ENCODE measurements at regions not wholly inside any gene's neighbourhood (a gene's known extent, or its start where the extent isn't known, plus 50 kb on each side); places are given as distances from the start of the nearest gene placed in this dataset.
"Not testable (repeated sequence)": the region's sequence is repeated elsewhere in the genome, so short reads cannot be mapped to it uniquely, and the experiment has no call there.

GRCh38 chr4:97235521-97235920 is 907.8 kb downstream of the STPG2 start:
- no peak for DNase-seq (ENCODE audit: low spot score)

DNA sequence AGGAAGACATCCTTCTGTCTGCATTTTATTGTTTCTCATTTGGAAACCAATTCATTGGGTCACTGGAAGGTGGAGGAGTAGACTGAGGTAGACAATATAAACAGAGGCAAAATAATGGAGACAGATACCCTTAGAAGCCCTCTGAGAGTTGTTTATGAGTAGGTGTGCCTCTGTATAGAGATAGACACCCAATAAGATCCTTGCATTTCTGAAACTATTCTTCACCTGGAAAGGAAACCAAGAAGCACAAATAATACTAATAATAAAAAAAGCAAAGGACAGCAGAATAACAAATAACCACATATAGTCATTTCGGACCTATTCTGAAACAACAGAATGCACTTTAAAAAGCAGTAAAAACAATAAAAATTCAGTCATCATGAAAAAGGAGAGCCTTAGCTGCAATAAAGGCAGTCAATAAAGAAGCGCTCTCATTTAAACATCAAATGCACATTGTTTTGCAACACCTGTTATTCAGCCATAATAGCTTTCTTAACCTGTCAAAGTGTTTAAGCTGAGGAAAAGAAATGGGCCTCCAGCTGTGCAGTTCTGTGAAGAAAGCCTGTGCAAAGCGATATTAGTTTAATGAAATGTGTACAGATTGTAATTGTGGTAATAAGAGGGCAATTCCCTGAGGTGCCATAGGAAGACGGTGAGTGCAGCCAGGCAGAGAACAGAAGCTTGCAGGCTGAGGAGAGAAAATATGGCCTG is 904.2 kb downstream of the STPG2 start:
- DNase-seq (ENCODE audit: low spot score): no peak

DNA sequence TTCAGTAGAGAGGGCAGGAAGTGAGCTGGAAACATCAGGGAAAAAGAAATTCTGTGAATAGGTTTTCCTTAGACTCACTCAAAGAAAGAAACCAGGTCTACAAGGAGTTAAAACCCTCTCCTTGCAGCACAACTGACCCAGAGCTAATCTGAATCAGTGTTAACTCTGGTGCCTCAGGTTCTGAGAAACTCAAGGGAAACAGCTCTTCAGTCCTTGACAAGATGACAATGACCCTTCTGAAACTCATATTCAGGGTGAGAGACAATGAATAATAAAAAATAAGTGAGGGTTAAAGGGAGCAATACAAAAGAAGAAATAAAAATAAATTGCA is 903.6 kb downstream of the STPG2 start:
- DNase-seq (ENCODE audit: low spot score): no peak

DNA sequence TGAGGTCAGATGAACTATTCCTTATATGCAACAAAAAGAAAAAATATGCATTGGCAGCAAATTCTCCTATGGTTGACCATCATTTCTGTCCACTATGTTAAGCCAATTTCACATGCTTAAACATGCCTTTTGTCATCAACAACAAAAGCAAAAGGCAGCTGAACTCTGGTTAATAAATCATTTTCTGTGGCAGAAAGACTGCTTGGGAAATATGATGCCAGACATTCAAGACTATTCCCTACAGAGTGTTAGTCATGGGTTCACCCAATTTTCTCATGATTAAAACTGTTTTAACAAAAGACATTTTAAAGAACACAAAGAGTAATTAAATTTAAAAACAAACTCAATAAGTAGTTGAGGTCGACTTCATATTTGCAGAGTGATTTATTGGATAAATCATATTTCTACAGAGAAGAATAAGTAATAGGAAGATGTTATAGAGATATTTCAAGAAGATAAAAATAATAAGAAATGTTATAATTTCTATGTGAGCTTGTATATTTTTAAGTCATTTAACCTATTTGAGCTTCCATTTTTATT is 890.6 kb downstream of the STPG2 start:
- no peak for DNase-seq (ENCODE audit: low spot score)

DNA sequence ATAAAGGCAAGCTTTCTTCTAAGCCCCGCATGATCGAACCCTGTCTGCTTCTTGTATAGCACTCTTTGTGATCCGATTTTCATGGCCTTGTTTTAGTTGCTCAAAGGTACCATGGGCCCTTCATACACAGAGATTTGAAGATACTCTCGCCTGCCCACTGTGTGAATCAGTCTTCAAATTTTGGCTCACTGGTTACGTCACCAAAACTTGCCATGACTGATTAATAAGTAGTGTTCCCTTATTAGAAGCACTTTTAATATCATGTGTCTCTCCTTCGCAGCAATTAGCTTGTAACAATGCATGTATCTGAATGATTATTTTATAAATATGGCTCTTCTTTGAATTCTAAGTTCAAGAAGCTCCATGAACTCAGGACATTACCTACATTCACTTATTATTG is 880.5 kb downstream of the STPG2 start:
- DNase-seq (ENCODE audit: low spot score): no peak

DNA sequence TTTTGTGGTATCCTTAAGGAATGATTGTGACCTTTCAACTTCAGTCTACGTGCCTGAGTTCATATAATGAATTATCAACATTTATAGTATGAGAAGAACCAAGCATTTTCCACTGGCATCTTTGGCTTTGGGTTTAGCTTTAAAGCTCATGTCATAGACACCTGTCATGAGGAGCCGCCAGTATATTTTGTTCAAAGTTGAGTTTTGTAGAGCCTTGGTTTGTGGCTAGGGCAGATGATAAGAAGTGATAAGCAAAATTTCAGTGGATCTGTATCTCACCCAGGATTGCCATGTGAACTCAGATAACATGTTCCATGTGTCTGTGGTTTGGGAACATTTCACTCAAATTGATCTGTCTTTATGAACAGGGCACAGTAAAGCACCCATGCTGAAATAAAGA is 873.2 kb downstream of the STPG2 start:
- no peak for DNase-seq (ENCODE audit: low spot score)

DNA sequence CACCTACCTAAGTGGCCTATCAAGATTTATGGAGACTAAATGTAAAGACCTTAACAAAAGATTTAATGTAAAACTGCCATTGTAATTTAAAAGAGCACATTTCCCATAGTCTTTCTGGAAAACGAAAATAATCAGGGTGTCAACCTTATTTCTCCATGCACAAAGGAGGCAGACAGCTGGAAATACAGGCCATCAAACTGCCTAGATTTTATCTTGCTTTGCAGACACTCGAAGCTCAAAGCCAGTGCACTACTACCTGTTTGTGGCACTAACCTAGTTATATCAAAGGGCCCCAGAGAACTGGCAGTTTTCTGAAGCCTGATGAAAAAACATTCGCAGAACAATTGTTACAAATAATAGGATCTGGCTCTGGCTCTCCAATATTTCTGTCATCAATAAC is 863.9 kb downstream of the STPG2 start:
- DNase-seq (ENCODE audit: low spot score): no peak

DNA sequence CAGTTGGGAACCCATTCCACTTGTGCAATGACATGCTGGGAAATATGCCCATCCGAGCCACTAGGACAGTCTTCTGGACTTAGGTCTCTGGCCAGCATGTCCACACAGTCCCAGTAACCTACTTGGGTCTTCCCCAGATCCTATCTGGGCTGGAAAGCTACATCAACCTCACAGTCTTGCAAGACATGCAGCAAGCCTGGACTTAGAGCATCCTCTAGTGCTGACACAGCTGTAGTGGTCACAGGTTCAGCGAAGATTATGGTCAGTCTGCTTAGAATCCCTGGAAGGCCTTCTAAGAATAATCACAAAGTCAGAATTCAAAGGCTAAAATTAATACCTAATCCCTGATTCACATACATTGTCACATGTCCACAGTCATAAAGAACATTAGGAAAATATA is 842.7 kb downstream of the STPG2 start:
- no peak for DNase-seq (ENCODE audit: low spot score)

GRCh38 chr4:97305351-97305750 is 837.9 kb downstream of the STPG2 start:
- DNase-seq (ENCODE audit: low spot score): no peak

GRCh38 chr4:97309121-97309520 is 834.2 kb downstream of the STPG2 start:
- DNase-seq (ENCODE audit: low spot score): no peak

- no peak for DNase-seq (ENCODE audit: low spot score)
Measured at GRCh38 chr4:97317201-97317600, 826.1 kb downstream of the STPG2 start.

DNA sequence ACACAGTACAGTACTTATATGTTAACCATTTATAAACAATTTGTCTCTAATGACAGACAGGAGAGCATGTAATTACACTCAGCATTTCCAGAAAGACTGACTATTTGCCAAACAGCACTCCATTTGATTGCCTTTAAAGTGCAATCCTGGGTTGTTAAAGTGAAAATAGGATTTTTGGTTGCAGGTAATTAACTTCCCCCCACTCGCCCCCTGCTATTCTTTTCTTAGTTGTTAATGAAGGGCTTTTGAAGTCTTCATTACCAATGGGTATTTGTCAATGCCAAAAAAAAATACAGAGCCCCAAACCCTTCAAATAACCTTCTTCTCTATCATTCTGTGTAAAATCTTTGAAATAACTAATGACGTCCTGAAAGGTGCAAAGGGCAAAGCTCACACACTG is 825.6 kb downstream of the STPG2 start:
- DNase-seq (ENCODE audit: low spot score): no peak

- not testable (repeated sequence) for DNase-seq (ENCODE audit: low spot score)
Measured at GRCh38 chr4:97325751-97326150, 817.5 kb downstream of the STPG2 start.

DNA sequence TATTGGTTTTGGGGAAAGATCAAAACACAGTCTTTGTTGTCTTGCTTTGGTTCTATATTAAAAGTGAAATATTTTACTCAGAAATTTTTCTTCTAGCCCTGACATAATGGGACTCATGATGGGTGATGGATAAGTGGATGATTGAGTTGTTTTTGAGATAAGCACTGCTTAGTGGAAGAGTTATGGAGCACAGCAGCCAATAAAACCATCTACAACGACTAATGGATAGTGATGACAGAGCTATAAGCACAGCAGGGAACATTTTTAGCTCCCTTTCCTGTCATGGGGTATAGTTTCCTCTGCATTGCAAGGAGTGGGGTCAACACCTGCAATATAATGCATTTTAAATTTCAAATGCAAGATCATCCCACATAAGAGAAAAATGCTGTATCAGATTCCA is 812.4 kb downstream of the STPG2 start:
- no peak for DNase-seq (ENCODE audit: low spot score)

GRCh38 chr4:97334348-97334747 is 808.9 kb downstream of the STPG2 start:
- no peak for DNase-seq (ENCODE audit: low spot score)

DNA sequence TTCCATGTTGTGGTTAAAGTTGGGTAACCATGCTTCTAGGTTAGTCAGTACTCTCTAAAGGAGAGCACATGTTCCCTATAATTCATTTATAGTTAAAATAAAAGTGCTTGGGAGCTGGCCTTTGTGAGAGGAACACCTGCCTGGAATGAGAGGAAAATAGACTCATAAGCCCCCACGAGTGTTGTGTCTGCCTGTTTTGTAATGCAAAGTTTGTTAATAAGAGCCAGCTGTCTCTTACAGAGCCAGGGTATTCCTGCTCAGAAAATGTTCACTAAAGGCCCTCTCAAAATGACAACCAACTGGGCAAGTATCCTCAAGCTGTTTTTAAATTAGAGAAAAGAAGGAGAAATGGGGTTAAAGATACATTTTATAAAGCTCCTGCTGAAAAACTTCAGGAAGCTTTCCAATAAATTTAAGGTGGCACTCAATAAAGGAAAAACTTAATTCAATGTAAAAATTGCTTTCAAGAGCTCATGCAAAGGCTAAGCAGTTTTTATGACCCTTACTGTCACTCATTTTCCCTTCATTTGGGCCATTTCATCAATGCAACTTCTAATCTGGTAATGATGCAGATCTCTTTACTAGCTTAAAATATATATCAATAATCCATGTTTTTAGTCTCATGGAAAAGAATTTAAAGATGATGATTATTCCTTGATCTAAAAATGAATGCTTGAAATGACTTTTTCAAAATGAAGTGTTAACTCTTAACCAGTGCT is 793.6 kb downstream of the STPG2 start:
- DNase-seq (ENCODE audit: low spot score): no peak

- no peak for DNase-seq (ENCODE audit: low spot score)
Measured at GRCh38 chr4:97353876-97354275, 789.4 kb downstream of the STPG2 start.

DNA sequence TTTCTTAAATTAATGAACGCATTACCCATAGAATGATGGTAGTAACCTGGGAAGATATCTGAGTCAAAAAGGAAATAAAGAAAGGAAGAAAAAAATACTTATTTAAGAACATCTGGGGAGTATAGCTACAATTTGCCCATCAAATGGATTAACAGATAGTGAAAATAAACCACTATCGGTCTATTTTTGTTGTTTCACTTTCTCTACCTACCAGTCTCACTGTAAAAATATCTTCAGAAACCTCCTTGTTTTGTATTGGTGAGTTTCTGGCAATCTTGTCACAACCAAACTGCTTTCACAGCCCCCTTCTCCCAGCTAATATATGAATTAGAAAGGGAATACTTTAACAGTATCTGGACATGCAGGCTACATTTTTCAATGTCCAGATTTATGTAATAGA is 783.5 kb downstream of the STPG2 start:
- DNase-seq (ENCODE audit: low spot score): no peak

DNA sequence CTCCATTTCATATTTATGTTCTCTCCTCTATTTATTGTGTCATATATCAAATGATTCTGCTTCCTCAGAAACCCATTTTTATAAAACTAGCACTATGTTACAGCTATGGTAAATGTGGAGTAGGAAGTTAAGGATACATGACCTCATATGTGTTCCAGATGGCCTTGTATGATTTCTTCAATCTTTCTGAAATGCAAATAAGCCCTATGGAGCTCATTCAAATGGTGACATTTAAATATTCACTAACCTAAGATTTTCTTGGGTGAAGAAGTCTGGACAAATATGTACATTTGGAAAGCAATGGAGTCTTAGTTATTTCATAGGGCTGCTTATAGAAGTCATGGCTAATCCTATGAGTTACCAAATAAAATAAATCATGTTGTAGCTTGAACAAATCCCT is 782.5 kb downstream of the STPG2 start:
- no peak for DNase-seq (ENCODE audit: low spot score)

GRCh38 chr4:97367878-97368277 is 775.4 kb downstream of the STPG2 start:
- DNase-seq (ENCODE audit: low spot score): peak; percentile 59

- no peak for DNase-seq (ENCODE audit: low spot score)
Measured at GRCh38 chr4:97370568-97370967, 772.7 kb downstream of the STPG2 start.

DNA sequence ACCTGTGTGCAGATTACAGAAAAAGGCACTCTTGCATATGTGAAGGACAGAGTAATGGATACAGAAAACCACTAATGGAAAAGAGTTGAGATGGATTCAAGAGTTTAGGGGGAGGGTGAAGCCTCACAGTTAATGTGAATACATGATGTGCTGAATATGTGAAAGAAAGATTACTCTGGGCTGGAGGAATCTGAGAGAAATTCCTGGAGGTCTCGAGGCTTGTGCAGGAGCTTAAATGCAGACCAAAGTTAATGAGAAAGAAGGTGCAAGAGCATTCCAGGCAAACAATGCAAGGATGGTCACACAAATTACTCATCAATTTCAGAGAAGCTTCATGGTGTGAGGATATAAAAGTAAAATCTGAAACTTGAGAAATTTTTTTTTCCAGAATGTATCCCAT is 768.8 kb downstream of the STPG2 start:
- no peak for DNase-seq (ENCODE audit: low spot score)

GRCh38 chr4:97386969-97387368 is 756.3 kb downstream of the STPG2 start:
- no peak for DNase-seq (ENCODE audit: low spot score)

- DNase-seq (ENCODE audit: low spot score): no peak
Measured at GRCh38 chr4:97394653-97395052, 748.6 kb downstream of the STPG2 start.
